DND-41 (cell line): ENCODE measurements at regions not wholly inside any gene's neighbourhood (a gene's known extent, or its start where the extent isn't known, plus 50 kb on each side); places are given as distances from the start of the nearest gene placed in this dataset.

Source experiments
- ATAC-seq: fragments of 200-7000 bp; cut with Tn5 transposase; 3 replicates; pipeline ENCODE4 v1.9.1; 2021; ENCODE audit warnings: low read depth; ENCODE audit not compliant: insufficient read depth
- DNase-seq: peaks from one replicate; pipeline ENCODE4 v3.0.0-alpha.2; 2020
- H2AFZ ChIP-seq: 2 replicates; pipeline ENCODE4 v1.6.0; 2012; ENCODE audit warnings: low read depth, low read length
- H3K27ac ChIP-seq: 2 replicates; pipeline ENCODE4 v1.5.1; 2012; ENCODE audit warnings: low read length, inconsistent platforms
- H3K27me3 ChIP-seq: fragments of 200-600 bp; sonication (generic); 2 replicates; pipeline ENCODE4 v1.6.0; 2012; ENCODE audit warnings: low read length, mild to moderate bottlenecking, inconsistent platforms; ENCODE audit not compliant: insufficient read depth, poor library complexity
- H3K36me3 ChIP-seq: 2 replicates; pipeline ENCODE4 v1.5.1; 2012; ENCODE audit warnings: low read length, inconsistent platforms; ENCODE audit not compliant: insufficient read depth
- H3K4me1 ChIP-seq: 2 replicates; pipeline ENCODE4 v1.5.1; 2012; ENCODE audit warnings: mild to moderate bottlenecking, low read length; ENCODE audit not compliant: insufficient read depth
- H3K4me2 ChIP-seq: 2 replicates; pipeline ENCODE4 v1.6.0; 2012; ENCODE audit warnings: mild to moderate bottlenecking, moderate library complexity, low read length, inconsistent platforms; ENCODE audit not compliant: insufficient read depth
- H3K4me3 ChIP-seq, 2 experiments: fragments of 200-600 bp in 1 of 2; shearing (Covaris generic) in 1 of 2; 2 replicates each; pipeline ENCODE4 v1.5.1; 2012 to 2016; ENCODE audit warnings: inconsistent platforms in 2 of 2, low read length in 2 of 2, mild to moderate bottlenecking in 2 of 2, low read depth in 1 of 2, moderate library complexity in 1 of 2
- H3K79me2 ChIP-seq: 2 replicates; pipeline ENCODE4 v1.6.0; 2012; ENCODE audit warnings: low read length, inconsistent platforms; ENCODE audit not compliant: insufficient read depth
- H3K9ac ChIP-seq: 2 replicates; pipeline ENCODE4 v1.6.0; 2012; ENCODE audit warnings: low read depth, mild to moderate bottlenecking, inconsistent platforms, low read length, moderate library complexity
- H3K9me3 ChIP-seq: 2 replicates; pipeline ENCODE4 v1.5.1; 2012; ENCODE audit warnings: low read length, moderate library complexity, mild to moderate bottlenecking, inconsistent platforms; ENCODE audit not compliant: insufficient read depth, severe bottlenecking
- H4K20me1 ChIP-seq: 2 replicates; pipeline ENCODE4 v1.6.0; 2012; ENCODE audit warnings: low read length; ENCODE audit not compliant: insufficient read depth
- CTCF ChIP-seq: IDR thresholded peaks from 2 replicates; pipeline ENCODE4 v1.5.1; 2012; ENCODE audit warnings: borderline replicate concordance, low read length, moderate library complexity, mild to moderate bottlenecking; ENCODE audit not compliant: poor library complexity, severe bottlenecking; ENCODE audit errors: extremely low read depth
- EZH2 ChIP-seq: IDR thresholded peaks from 3 replicates; pipeline ENCODE4 v1.6.1; 2012; ENCODE audit warnings: borderline replicate concordance, low read depth, mild to moderate bottlenecking, moderate library complexity, low read length, inconsistent platforms; ENCODE audit not compliant: severe bottlenecking

GRCh38 chr10:111360260-111360925, 283.6 kb downstream of the ADRA2A start:
- no peaks in the 10 kb centered on the region for H3K79me2 ChIP-seq
- H2AFZ ChIP-seq: no peak overlapping the region
- TF ChIP-seq EZH2: no peak
- TF ChIP-seq CTCF: peak; percentile 40
- no peak overlapping the region for H3K4me2 ChIP-seq
- no peak overlapping the region for H3K4me3 ChIP-seq
- no peaks in the 10 kb centered on the region for H3K36me3 ChIP-seq
- no peak overlapping the region for H3K9ac ChIP-seq
- H3K27ac ChIP-seq: no peak overlapping the region
- H3K4me1 ChIP-seq: no peaks in the 10 kb centered on the region
- no peaks in the 10 kb centered on the region for H3K27me3 ChIP-seq
- no peaks in the 10 kb centered on the region for H4K20me1 ChIP-seq
- H3K9me3 ChIP-seq: no peaks in the 10 kb centered on the region
- no peak for DNase-seq
- peak; percentile 39; the same call in 1 of the 3 replicates for ATAC-seq

GRCh38 chr10:111367531-111367930, 290.7 kb downstream of the ADRA2A start:
- H3K79me2 ChIP-seq: no peaks in the 10 kb centered on the region
- H3K4me3 ChIP-seq: no peak overlapping the region
- no peaks in the 10 kb centered on the region for H3K36me3 ChIP-seq
- H3K4me2 ChIP-seq: no peak overlapping the region
- no peaks in the 10 kb centered on the region for H3K27me3 ChIP-seq
- H3K9ac ChIP-seq: no peak overlapping the region
- H3K27ac ChIP-seq: no peak overlapping the region
- no peaks in the 10 kb centered on the region for H3K4me1 ChIP-seq
- DNase-seq: no peak
- no peak for ATAC-seq
- TF ChIP-seq CTCF: no peak
- no peak for TF ChIP-seq EZH2
- no peaks in the 10 kb centered on the region for H4K20me1 ChIP-seq
- H3K9me3 ChIP-seq: no peaks in the 10 kb centered on the region
- no peak overlapping the region for H2AFZ ChIP-seq

- TF ChIP-seq CTCF: no peak
- no peak for TF ChIP-seq EZH2
- Histone ChIP-seq H3K27me3 (no peaks in the 10 kb centered on the region), H3K79me2 (no peaks in the 10 kb centered on the region), H3K9ac (no peak overlapping the region), H3K4me2 (no peak overlapping the region), H3K9me3 (no peaks in the 10 kb centered on the region), H3K4me1 (no peaks in the 10 kb centered on the region), H3K4me3 (no peak overlapping the region), H3K27ac (no peak overlapping the region), H3K36me3 (no peaks in the 10 kb centered on the region), H4K20me1 (no peaks in the 10 kb centered on the region), H2AFZ (no peak overlapping the region)
- no peak for DNase-seq
- ATAC-seq: no peak
Observed at GRCh38 chr10:111370101-111370500, 293.3 kb downstream of the ADRA2A start.
